ENCODE measurements at regions not wholly inside any gene's neighbourhood (a gene's known extent, or its start where the extent isn't known, plus 50 kb on each side); places are given as distances from the start of the nearest gene placed in this dataset.

GRCh38 chr5:125497651-125498050, 751.2 kb upstream of the ZNF608 start:
- Histone ChIP-seq H2AFZ (ENCODE audit: control insufficient read depth, low read depth, low read length) (no peak overlapping the region), H3K27me3 (replicated peaks in 1 of 2; ENCODE audit: control insufficient read depth in 2 of 2, insufficient read depth in 2 of 2, low read length in 1 of 2) (no peaks in the 10 kb centered on the region), H3K9ac (ENCODE audit: control insufficient read depth, insufficient read depth, low read length) (no peak overlapping the region), H3K4me3 (no peak overlapping the region), H3K79me2 (ENCODE audit: control insufficient read depth, insufficient read depth, low read length) (no peaks in the 10 kb centered on the region), H3K9me3 (replicated peaks; ENCODE audit: control insufficient read depth, insufficient read depth, low read length) (no peaks in the 10 kb centered on the region), H4K20me1 (ENCODE audit: control insufficient read depth, insufficient read depth) (no peaks in the 10 kb centered on the region), H3K27ac (ENCODE audit: control insufficient read depth, insufficient read depth) (no peak overlapping the region), H3K4me1 (ENCODE audit: control insufficient read depth, insufficient read depth, low read length) (no peaks in the 10 kb centered on the region), H3K36me3 (ENCODE audit: control insufficient read depth in 2 of 2, insufficient read depth in 2 of 2, low read length in 1 of 2) (no peaks in the 10 kb centered on the region), H3K4me2 (ENCODE audit: control insufficient read depth, insufficient read depth) (no peak overlapping the region)
- CTCF ChIA-PET: no interaction called here
- POLR2A ChIA-PET: no interaction called here
- WGBS (ENCODE audit: insufficient coverage, insufficient replicate concordance, low lambda C conversion rate, missing lambda C conversion rate): 7% methylated on average over 2 of the region's 2 CpGs
- SMC1A ChIA-PET (ENCODE audit: uncharacterized antibody, unreplicated experiment): interaction anchor here (0.6 to 1.2 kb wide), 2 partner anchors 11 to 33 kb away, joined by 3 to 4 read pairs; no protein-coding TSS in a partner anchor
- no TSS peak for BruUV-seq (replicated peaks)
- intact Hi-C loops (cut with micrococcal nuclease; ENCODE audit: unreplicated experiment) (no loop called here), in situ Hi-C loops (cut with MboI) (no loop called here)
- RAD21 ChIA-PET (ENCODE audit: unreplicated experiment): no interaction called here
- TF ChIP-seq, protein P1, sequence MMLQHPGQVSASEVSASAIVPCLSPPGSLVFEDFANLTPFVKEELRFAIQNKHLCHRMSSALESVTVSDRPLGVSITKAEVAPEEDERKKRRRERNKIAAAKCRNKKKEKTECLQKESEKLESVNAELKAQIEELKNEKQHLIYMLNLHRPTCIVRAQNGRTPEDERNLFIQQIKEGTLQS (IDR thresholded peaks at IDR 0.05; ENCODE audit: borderline replicate concordance, extremely low read depth, low read depth, low read length): no peak
- no peak for TF ChIP-seq YY1 (IDR thresholded peaks at IDR 0.05; ENCODE audit: low read depth, low read length)
- no peak for TF ChIP-seq RAD51 (IDR thresholded peaks at IDR 0.05)
- no peak for TF ChIP-seq CHD1 (IDR thresholded peaks at IDR 0.05; ENCODE audit: low read depth, low read length)
- TF ChIP-seq POLR2AphosphoS5 (IDR thresholded peaks at IDR 0.05; ENCODE audit: low read length): no peak
- no peak for ATAC-seq
- FAIRE-seq: no peak
- DNase-seq (ENCODE audit: low read depth, low spot score): no peak

- Histone ChIP-seq H2AFZ (ENCODE audit: control insufficient read depth, low read depth, low read length) (no peak overlapping the region), H3K79me2 (ENCODE audit: control insufficient read depth, insufficient read depth, low read length) (no peaks in the 10 kb centered on the region)
- no peak for FAIRE-seq
- no peak for TF ChIP-seq ZBED1 (IDR thresholded peaks at IDR 0.05; ENCODE audit: borderline replicate concordance)
- no peak for TF ChIP-seq CBX3 (IDR thresholded peaks at IDR 0.05; ENCODE audit: borderline replicate concordance, low read depth)
- no peak for TF ChIP-seq SREBF2 (IDR thresholded peaks at IDR 0.05; ENCODE audit: low read length)
- no peak for TF ChIP-seq ZBTB4 (CRISPR knock-in tag; IDR thresholded peaks at IDR 0.05)
- TF ChIP-seq BRCA1 (IDR thresholded peaks at IDR 0.05; ENCODE audit: low read depth, low read length): no peak
- no peak for TF ChIP-seq PAX5 (IDR thresholded peaks at IDR 0.05; ENCODE audit: borderline replicate concordance, low read depth, low read length)
- no peak for TF ChIP-seq CBFB (IDR thresholded peaks at IDR 0.05; ENCODE audit: low read depth)
- TF ChIP-seq PAX8 (IDR thresholded peaks at IDR 0.05): no peak
- no peak for TF ChIP-seq KAT2A (conservative IDR thresholded peaks at IDR 0.05; ENCODE audit: control insufficient read depth, low read depth, low read length)
- TF ChIP-seq ZNF207 (IDR thresholded peaks at IDR 0.05; ENCODE audit: borderline replicate concordance): no peak
- TF ChIP-seq CEBPB (IDR thresholded peaks at IDR 0.05; ENCODE audit: borderline replicate concordance in 1 of 2, low read depth in 2 of 2, low read length in 2 of 2): no peak
- no peak for TF ChIP-seq MTA3 (IDR thresholded peaks at IDR 0.05; ENCODE audit: borderline replicate concordance, low read length)
Measured at GRCh38 chr5:125499636-125500332, 753.3 kb upstream of the ZNF608 start.

More at GRCh38 chr5:125499636-125500332, 753.3 kb upstream of the ZNF608 start:
- no peaks in the 10 kb centered on the region for H3K36me3 ChIP-seq (ENCODE audit: control insufficient read depth in 2 of 2, insufficient read depth in 2 of 2, low read length in 1 of 2)
- RAD21 ChIA-PET (ENCODE audit: unreplicated experiment): no interaction called here
- H3K9me3 ChIP-seq (replicated peaks; ENCODE audit: control insufficient read depth, insufficient read depth, low read length): no peaks in the 10 kb centered on the region
- WGBS (ENCODE audit: insufficient coverage, insufficient replicate concordance, low lambda C conversion rate, missing lambda C conversion rate): 13% methylated on average over 2 of the region's 2 CpGs
- in situ Hi-C loops (cut with MboI) (no loop called here), intact Hi-C loops (cut with micrococcal nuclease; ENCODE audit: unreplicated experiment) (no loop called here)
- CTCF ChIA-PET: interaction anchor here (0.6 kb wide), 1 partner anchor 1437 kb away, joined by 3 read pairs; no protein-coding TSS in a partner anchor
- no peaks in the 10 kb centered on the region for H3K4me1 ChIP-seq (ENCODE audit: control insufficient read depth, insufficient read depth, low read length)
- no peaks in the 10 kb centered on the region for H4K20me1 ChIP-seq (ENCODE audit: control insufficient read depth, insufficient read depth)
- SMC1A ChIA-PET (ENCODE audit: uncharacterized antibody, unreplicated experiment): no interaction called here
- H3K27ac ChIP-seq (ENCODE audit: control insufficient read depth, insufficient read depth): no peak overlapping the region
- ATAC-seq: no peak
- H3K9ac ChIP-seq (ENCODE audit: control insufficient read depth, insufficient read depth, low read length): no peak overlapping the region
- DNase-seq (ENCODE audit: low read depth, low spot score): no peak
- no peak overlapping the region for H3K4me2 ChIP-seq (ENCODE audit: control insufficient read depth, insufficient read depth)
- POLR2A ChIA-PET: no interaction called here
- H3K27me3 ChIP-seq (replicated peaks in 1 of 2; ENCODE audit: control insufficient read depth in 2 of 2, insufficient read depth in 2 of 2, low read length in 1 of 2): no peaks in the 10 kb centered on the region
- BruUV-seq (replicated peaks): no TSS peak
- H3K4me3 ChIP-seq: no peak overlapping the region

All from GM12878 (cell line).